Peyer's patch (tissue), 4 donors: ENCODE measurements at regions not wholly inside any gene's neighbourhood (a gene's known extent, or its start where the extent isn't known, plus 50 kb on each side); places are given as distances from the start of the nearest gene placed in this dataset.

Source experiments
- DNase-seq, 3 donors: peaks; one replicate each; pipeline ENCODE4 v3.0.0-alpha.2; 2017 to 2019
- H3K27ac ChIP-seq, 4 donors: fragments of 200-600 bp; sonication (generic); one replicate each; pipeline ENCODE4 v1.5.1; 2016 to 2019
- H3K27me3 ChIP-seq, 2 donors: fragments of 200-600 bp; sonication (generic); one replicate each; pipeline ENCODE4 v1.5.1; 2019
- H3K36me3 ChIP-seq, 3 donors: fragments of 200-600 bp; sonication (generic); one replicate each; pipeline ENCODE4 v1.5.1; 2016 to 2019
- H3K4me1 ChIP-seq, 4 donors: fragments of 200-600 bp; sonication (generic); one replicate each; pipeline ENCODE4 v1.5.1; 2016 to 2019
- H3K4me3 ChIP-seq, 4 donors: fragments of 200-600 bp; sonication (generic); 1 replicate in 3 of 4; 2 replicates in 1 of 4; pipeline ENCODE4 v1.5.1; 2016 to 2019; ENCODE audit warnings: mild to moderate bottlenecking in 1 of 4
- H3K9me3 ChIP-seq, 4 donors: fragments of 200-600 bp; sonication (generic); one replicate each; pipeline ENCODE4 v1.5.1; 2016 to 2019; ENCODE audit warnings: mild to moderate bottlenecking in 1 of 4
- POLR2A ChIP-seq, 2 donors: fragments of 450-650 bp; IDR thresholded peaks; one replicate each; pipeline ENCODE4 v1.5.1; 2017; ENCODE audit warnings: antibody characterized with exemption in 2 of 2, mild to moderate bottlenecking in 2 of 2, moderate library complexity in 2 of 2
- TF ChIP-seq, protein P1 (sequence below), 6 experiments: fragments of 450-650 bp in 4 of 6; fragments of 200-600 bp in 2 of 6; sonication (generic) in 1 of 6; IDR thresholded peaks; one replicate each; pipeline ENCODE4 v1.5.1; 2017 to 2019; ENCODE audit warnings: antibody characterized with exemption in 6 of 6, mild to moderate bottlenecking in 3 of 6, moderate library complexity in 1 of 6

DNA sequence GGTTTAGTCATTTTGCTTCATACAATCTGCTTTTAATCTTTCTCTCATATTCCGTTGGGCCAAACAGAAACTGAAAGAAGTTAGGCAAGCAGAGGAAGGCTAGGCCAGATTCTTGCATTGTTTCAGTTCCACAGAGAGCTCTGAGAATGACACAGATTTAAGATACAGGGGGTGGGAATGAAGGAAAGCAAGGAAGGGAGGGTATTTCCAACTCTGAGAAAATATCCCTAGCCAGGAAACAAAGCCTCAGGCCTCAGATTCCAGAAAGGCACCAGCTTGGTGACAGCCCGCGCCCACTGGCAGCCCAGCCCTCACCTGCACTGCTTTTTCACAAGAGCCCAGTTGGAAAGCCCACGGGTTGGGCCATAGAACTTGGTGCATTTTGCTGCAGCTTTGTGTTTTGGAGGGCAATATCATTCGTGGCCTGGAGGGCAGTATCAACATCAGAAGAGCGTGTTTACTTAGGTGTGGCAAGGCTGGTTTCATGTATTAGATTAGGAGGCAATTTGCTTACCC, 63.5 kb downstream of the ENC1 start:
- Histone ChIP-seq H3K9me3 (no peaks in the 10 kb centered on the region), H3K36me3 (no peaks in the 10 kb centered on the region), H3K27me3 (no peaks in the 10 kb centered on the region), H3K27ac (peak overlapping the region; percentile 18 to 82 (median 69)), H3K4me3 (peak overlapping the region in 3 of 4 donors; percentile 5 to 24 (median 10)), H3K4me1 (peaks cover 0 to 36% (median 2%) of the 10 kb centered on the region in 4 donors)
- TF ChIP-seq, protein P1, sequence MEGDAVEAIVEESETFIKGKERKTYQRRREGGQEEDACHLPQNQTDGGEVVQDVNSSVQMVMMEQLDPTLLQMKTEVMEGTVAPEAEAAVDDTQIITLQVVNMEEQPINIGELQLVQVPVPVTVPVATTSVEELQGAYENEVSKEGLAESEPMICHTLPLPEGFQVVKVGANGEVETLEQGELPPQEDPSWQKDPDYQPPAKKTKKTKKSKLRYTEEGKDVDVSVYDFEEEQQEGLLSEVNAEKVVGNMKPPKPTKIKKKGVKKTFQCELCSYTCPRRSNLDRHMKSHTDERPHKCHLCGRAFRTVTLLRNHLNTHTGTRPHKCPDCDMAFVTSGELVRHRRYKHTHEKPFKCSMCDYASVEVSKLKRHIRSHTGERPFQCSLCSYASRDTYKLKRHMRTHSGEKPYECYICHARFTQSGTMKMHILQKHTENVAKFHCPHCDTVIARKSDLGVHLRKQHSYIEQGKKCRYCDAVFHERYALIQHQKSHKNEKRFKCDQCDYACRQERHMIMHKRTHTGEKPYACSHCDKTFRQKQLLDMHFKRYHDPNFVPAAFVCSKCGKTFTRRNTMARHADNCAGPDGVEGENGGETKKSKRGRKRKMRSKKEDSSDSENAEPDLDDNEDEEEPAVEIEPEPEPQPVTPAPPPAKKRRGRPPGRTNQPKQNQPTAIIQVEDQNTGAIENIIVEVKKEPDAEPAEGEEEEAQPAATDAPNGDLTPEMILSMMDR (IDR thresholded peaks at IDR 0.05), result peak in 3 of 6 experiments; percentile 13 to 31 (median 26)
- TF ChIP-seq POLR2A (IDR thresholded peaks at IDR 0.05), result no peak
- DNase-seq, result peak in 1 of 3 donors; percentile 56

DNA sequence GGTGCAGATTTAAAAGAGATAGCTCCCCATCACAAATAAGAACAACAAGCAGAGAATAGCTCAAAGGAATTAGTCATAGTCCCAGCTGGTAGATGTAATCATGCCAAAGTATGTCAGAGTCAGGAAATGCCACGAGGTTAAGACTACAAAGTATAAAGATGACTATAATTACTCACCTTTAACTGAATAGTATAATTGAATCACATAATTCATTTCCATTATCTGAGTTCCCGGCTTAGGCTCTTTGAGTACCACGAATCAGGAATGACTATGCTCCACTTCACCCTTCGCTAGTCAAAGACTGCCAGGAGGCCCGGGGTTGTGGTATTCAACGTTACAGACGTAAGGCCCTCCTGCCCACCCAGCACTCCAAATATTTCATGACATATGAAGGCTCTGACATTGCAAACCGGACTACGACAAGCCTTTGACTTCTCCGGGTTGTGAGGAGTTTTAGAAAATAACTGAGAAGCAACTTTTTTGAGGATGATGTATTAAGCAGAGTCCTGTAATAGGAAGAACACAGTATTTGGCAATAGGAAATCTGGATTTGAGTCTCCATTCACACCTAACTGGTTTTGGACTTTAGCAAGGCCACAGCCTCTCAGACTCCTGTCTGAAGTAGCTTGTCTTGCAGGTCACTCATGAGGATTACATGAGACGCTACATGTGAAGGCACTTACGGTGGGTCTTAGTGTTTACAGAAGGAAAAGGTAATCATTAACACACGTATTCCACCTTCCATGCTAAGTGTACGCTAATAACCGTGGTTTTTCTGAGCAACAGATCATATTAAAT, 64.6 kb downstream of the ENC1 start:
- Histone ChIP-seq H3K27me3 (no peaks in the 10 kb centered on the region), H3K36me3 (no peaks in the 10 kb centered on the region), H3K9me3 (no peaks in the 10 kb centered on the region), H3K4me3 (no peak overlapping the region), H3K4me1 (peaks cover 0 to 29% (median 2%) of the 10 kb centered on the region in 4 donors), H3K27ac (peak overlapping the region in 3 of 4 donors; percentile 57 to 82 (median 81))
- no peak for TF ChIP-seq POLR2A (IDR thresholded peaks at IDR 0.05)
- TF ChIP-seq, protein P1 (IDR thresholded peaks at IDR 0.05), result no peak
- DNase-seq, result no peak

DNA sequence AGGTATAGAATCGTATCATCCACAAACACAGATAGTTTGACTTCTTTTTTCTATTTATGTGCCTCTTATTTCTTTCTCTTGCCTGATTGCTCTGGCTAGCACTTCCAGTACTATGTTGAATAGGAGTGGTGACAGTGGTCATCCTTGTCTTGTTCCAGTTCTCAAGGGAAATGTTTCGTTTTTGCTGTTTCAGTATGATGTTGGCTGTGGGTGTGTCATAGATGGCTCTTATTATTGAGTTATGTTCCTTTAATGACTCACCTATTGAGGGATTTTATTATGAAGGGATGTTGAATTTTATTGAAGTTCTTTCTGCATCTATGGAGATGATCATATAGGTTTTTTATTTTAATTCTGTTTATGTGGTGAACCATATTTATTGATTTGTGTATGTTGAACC, 70.3 kb downstream of the ENC1 start:
- H3K36me3 ChIP-seq, result no peaks in the 10 kb centered on the region
- no peaks in the 10 kb centered on the region for H3K27me3 ChIP-seq
- H3K9me3 ChIP-seq, result no peaks in the 10 kb centered on the region
- no peak for DNase-seq
- H3K4me3 ChIP-seq, result no peak overlapping the region
- TF ChIP-seq POLR2A (IDR thresholded peaks at IDR 0.05), result no peak
- TF ChIP-seq, protein P1 (IDR thresholded peaks at IDR 0.05), result no peak
- no peaks in the 10 kb centered on the region for H3K4me1 ChIP-seq
- no peak overlapping the region for H3K27ac ChIP-seq

DNA sequence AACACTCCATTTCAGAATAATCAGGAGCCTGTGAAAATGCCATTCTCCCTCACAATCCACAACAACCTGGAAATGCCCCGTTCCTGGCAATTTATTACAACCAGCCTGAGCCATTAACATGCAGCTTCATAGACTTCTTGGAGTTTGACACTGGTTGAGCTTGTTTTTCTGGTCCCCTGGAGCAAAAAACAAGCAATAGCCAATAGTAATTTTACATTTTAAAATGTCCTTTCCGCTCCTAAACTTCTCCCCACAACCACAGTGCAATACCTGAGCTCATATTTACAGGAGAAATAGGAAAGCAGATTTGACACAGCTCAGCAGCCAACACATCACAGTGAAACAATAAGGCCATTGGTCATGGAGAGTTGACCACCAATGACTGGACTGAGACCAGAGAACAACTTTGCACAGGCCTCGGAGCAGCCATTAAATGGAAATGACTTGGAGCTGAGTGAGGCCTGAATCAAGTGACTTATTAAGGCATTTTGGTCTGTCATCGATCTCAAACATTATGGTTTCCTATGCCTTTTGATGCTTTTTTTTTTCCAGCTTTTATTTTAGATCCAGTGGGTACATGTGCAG, 73.0 kb downstream of the ENC1 start:
- no peaks in the 10 kb centered on the region for H3K4me1 ChIP-seq
- no peak for TF ChIP-seq POLR2A (IDR thresholded peaks at IDR 0.05)
- no peak overlapping the region for H3K27ac ChIP-seq
- H3K27me3 ChIP-seq, result no peaks in the 10 kb centered on the region
- no peaks in the 10 kb centered on the region for H3K9me3 ChIP-seq
- no peak overlapping the region for H3K4me3 ChIP-seq
- DNase-seq, result no peak
- H3K36me3 ChIP-seq, result no peaks in the 10 kb centered on the region

DNA sequence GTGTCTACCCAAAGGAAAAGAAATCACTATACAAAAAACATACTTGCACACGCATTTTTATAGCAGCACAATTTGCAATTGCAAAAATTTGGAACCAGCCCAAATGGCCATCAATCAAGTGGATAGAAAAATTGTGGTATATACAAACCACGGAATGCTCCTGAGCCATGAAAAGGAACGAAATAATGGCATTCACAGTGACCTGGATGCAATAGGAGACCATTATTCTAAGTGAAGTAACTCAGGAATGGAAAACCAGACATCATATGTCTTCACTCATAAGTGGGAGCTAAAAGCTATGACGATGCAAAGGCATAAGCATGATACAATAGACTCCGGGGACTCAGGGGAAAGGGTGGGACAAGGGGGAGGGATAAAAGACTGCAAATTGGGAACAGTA, 78.4 kb downstream of the ENC1 start:
- H3K4me1 ChIP-seq, result no peaks in the 10 kb centered on the region
- H3K9me3 ChIP-seq, result no peaks in the 10 kb centered on the region
- no peak overlapping the region for H3K4me3 ChIP-seq
- TF ChIP-seq POLR2A (IDR thresholded peaks at IDR 0.05), result no peak
- TF ChIP-seq, protein P1 (IDR thresholded peaks at IDR 0.05), result no peak
- DNase-seq, result no peak
- no peak overlapping the region for H3K27ac ChIP-seq
- H3K36me3 ChIP-seq, result no peaks in the 10 kb centered on the region
- no peaks in the 10 kb centered on the region for H3K27me3 ChIP-seq

DNA sequence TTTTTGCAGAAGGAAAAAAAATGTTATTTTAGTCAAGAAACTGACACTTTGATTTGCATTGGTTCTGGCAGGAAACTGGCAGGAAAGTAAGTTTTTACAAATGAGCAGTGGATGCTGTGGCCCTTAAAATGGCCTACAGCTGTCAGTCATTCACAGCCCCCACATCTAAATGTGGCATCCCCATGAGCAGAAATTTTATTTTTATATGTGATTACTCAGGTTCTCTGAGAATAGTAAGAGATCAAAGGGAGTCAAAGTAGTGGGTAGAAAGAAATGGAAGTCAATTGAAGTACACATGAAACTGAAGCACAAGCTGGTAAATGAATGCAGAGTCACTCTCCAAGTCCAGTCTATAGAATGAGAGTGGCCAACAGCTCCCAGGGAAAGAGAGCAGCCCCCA, 80.3 kb downstream of the ENC1 start:
- Histone ChIP-seq H3K9me3 (no peaks in the 10 kb centered on the region), H3K36me3 (no peaks in the 10 kb centered on the region), H3K27me3 (no peaks in the 10 kb centered on the region), H3K4me3 (no peak overlapping the region), H3K27ac (no peak overlapping the region), H3K4me1 (no peaks in the 10 kb centered on the region)
- DNase-seq, result no peak
- TF ChIP-seq, protein P1 (IDR thresholded peaks at IDR 0.05), result no peak
- no peak for TF ChIP-seq POLR2A (IDR thresholded peaks at IDR 0.05)
